Epithelial cell of proximal tubule (primary cell): ENCODE measurements at regions not wholly inside any gene's neighbourhood (a gene's known extent, or its start where the extent isn't known, plus 50 kb on each side); places are given as distances from the start of the nearest gene placed in this dataset.

Experiments
- DNase-seq: peaks from one replicate; pipeline ENCODE4 v3.0.0-alpha.2; 2011; ENCODE audit warnings: low read depth
- H3K4me3 ChIP-seq: 2 replicates; pipeline ENCODE4 v1.5.1; 2011; ENCODE audit warnings: low read depth, mild to moderate bottlenecking, low read length
- CTCF ChIP-seq: conservative IDR thresholded peaks from 2 replicates; pipeline ENCODE4 v1.5.1; 2012; ENCODE audit warnings: low read depth, mild to moderate bottlenecking, low read length

GRCh38 chr5:8749556-8749955 lies 796.3 kb downstream of the SEMA5A start:
- no peak for TF ChIP-seq CTCF
- no peak overlapping the region for H3K4me3 ChIP-seq
- no peak for DNase-seq

- no peak for TF ChIP-seq CTCF
- H3K4me3 ChIP-seq, result no peak overlapping the region
- no peak for DNase-seq
Observed at GRCh38 chr5:8750100-8750499, 795.8 kb downstream of the SEMA5A start.

- no peak for TF ChIP-seq CTCF
Observed at GRCh38 chr5:8751971-8752370, 793.9 kb downstream of the SEMA5A start.

GRCh38 chr5:8752595-8752994 lies 793.3 kb downstream of the SEMA5A start:
- no peak overlapping the region for H3K4me3 ChIP-seq
- TF ChIP-seq CTCF, result peak; percentile 39
- no peak for DNase-seq

More at GRCh38 chr5:8751971-8752370, 793.9 kb downstream of the SEMA5A start:
- no peak overlapping the region for H3K4me3 ChIP-seq
- DNase-seq, result no peak

- no peak overlapping the region for H3K4me3 ChIP-seq
- peak; percentile 76 for TF ChIP-seq CTCF
- peak; percentile 26 for DNase-seq
Observed at GRCh38 chr5:8756498-8757084, 789.3 kb downstream of the SEMA5A start.

- no peak overlapping the region for H3K4me3 ChIP-seq
- no peak for TF ChIP-seq CTCF
- no peak for DNase-seq
Observed at GRCh38 chr5:8765886-8766285, 780.0 kb downstream of the SEMA5A start.

- no peak overlapping the region for H3K4me3 ChIP-seq
- no peak for TF ChIP-seq CTCF
- no peak for DNase-seq
Observed at GRCh38 chr5:8766448-8766847, 779.4 kb downstream of the SEMA5A start.
